HL-60 (cell line): ENCODE measurements at regions not wholly inside any gene's neighbourhood (a gene's known extent, or its start where the extent isn't known, plus 50 kb on each side); places are given as distances from the start of the nearest gene placed in this dataset.

Experiments used
- GABPA ChIP-seq: IDR thresholded peaks from 2 replicates; pipeline ENCODE4 v1.6.1; 2012; ENCODE audit warnings: low read depth
- TF ChIP-seq, protein P1 (sequence below): IDR thresholded peaks from one replicate; pipeline ENCODE4 v1.5.1; 2011; ENCODE audit warnings: low read length, control low read depth, inconsistent platforms; ENCODE audit not compliant: insufficient read depth

DNA sequence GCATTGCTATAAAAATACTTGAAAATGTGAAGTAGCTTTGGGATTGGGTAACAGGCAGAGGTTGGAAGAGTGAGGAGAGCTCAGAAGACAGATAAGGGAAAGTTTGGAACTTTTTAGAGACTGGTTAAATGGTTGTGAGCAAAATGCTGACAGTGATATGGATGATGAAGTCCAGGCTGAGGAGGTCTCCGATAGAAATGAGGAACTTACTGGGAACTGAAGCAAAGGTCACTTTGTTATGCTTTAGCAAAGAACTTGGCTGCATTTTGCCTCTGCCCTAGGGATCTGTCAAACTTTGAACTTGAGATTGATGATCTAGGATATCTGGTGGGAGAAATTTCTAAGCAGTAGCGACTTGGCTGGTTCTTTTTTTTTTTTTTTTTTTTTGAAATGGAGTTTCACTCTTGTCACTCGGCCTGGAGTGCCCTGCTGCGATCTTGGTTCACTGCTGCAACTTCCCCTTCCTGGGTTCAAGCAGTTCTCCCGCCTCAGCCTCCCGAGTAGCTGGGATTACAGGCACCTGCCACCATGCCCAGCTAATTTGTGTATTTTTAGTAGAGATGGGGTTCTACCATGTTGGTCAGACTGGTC, 998.9 kb downstream of the TLE1 start:
- TF ChIP-seq, protein P1, sequence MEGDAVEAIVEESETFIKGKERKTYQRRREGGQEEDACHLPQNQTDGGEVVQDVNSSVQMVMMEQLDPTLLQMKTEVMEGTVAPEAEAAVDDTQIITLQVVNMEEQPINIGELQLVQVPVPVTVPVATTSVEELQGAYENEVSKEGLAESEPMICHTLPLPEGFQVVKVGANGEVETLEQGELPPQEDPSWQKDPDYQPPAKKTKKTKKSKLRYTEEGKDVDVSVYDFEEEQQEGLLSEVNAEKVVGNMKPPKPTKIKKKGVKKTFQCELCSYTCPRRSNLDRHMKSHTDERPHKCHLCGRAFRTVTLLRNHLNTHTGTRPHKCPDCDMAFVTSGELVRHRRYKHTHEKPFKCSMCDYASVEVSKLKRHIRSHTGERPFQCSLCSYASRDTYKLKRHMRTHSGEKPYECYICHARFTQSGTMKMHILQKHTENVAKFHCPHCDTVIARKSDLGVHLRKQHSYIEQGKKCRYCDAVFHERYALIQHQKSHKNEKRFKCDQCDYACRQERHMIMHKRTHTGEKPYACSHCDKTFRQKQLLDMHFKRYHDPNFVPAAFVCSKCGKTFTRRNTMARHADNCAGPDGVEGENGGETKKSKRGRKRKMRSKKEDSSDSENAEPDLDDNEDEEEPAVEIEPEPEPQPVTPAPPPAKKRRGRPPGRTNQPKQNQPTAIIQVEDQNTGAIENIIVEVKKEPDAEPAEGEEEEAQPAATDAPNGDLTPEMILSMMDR: no peak
- no peak for TF ChIP-seq GABPA
